BLaER1 treated with 17β-estradiol and CSF1 and Interleukin-3, amounts not matched to agents 10 nM and 100 nM (cell line): ENCODE measurements at regions not wholly inside any gene's neighbourhood (a gene's known extent, or its start where the extent isn't known, plus 50 kb on each side); places are given as distances from the start of the nearest gene placed in this dataset.

Source experiments
- H3K27ac ChIP-seq, 11 experiments: shearing (Covaris generic); formaldehyde crosslinking; 2 replicates each; pipeline ENCODE4 v1.8.1; 2022
- H3K27me3 ChIP-seq, 11 experiments: shearing (Covaris generic); formaldehyde crosslinking; 2 replicates each; pipeline ENCODE4 v1.8.1; 2022
- H3K36me3 ChIP-seq, 11 experiments: shearing (Covaris generic); formaldehyde crosslinking; 2 replicates each; pipeline ENCODE4 v1.8.1; 2022
- H3K4me1 ChIP-seq, 10 experiments: shearing (Covaris generic); formaldehyde crosslinking; 2 replicates each; pipeline ENCODE4 v1.8.1; 2022
- H3K4me2 ChIP-seq, 11 experiments: shearing (Covaris generic); formaldehyde crosslinking; 2 replicates each; pipeline ENCODE4 v1.8.1; 2022
- H3K4me3 ChIP-seq, 10 experiments: shearing (Covaris generic); formaldehyde crosslinking; 2 replicates each; pipeline ENCODE4 v1.8.1; 2022
- H3K9ac ChIP-seq, 11 experiments: shearing (Covaris generic); formaldehyde crosslinking; 2 replicates each; pipeline ENCODE4 v1.8.1; 2022
- H3K9me3 ChIP-seq, 11 experiments: shearing (Covaris generic); formaldehyde crosslinking; replicated peaks in 1 of 11; 2 replicates each; pipeline ENCODE4 v1.8.1; 2022
- H4K20me1 ChIP-seq, 11 experiments: shearing (Covaris generic); formaldehyde crosslinking; 2 replicates each; pipeline ENCODE4 v1.8.1; 2022
- Cebpa-rat ChIP-seq, 11 experiments: shearing (Covaris generic); IDR thresholded peaks; 2 replicates each; pipeline ENCODE4 v1.8.1; 2022

DNA sequence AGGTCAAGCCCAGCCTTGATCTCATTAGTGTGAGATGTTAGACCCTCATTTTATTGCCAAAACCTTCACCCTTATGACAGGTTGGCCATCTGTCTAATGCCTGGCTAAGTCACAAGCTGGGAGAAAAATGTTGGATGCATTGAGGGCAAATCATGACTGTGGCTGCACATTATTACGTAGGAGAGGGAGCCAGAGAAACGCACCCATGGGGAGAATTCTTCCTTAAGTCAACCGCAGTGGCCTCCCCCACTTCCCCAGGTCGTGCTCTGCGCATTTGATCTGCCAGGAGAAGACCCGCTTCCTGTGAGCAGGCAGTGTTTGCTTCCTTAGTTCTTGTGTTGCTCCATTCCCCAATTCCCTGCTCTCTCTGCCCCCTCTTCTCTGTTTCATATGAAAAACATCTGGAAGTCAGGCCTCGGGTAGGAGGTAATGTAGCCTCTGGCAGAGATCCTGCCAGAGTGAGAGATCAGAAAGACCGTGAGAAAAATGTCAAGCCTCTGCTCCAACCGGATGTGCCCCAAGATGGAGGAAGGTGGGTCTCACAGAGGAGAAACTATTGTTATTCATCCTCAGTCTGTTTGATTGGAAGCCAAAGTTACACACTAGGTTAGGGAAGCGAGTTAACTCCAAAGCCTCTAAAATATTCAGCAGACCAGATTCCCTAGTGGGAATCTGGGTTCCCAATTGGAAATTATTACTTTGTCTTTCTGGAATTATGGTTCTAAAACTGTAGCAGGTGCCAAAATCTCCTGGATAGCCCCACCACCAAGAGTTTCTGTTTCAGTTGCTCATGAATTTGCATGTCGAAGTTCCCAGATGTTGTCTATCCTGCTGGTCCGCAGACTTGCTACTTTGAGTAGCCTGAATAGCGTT lies 144.3 kb upstream of the PELI1 start:
- no peak overlapping the region for H3K27ac ChIP-seq
- peaks cover 0 to 6% (median 0%) of the 10 kb centered on the region in 11 experiments; a peak in 1 of 22 replicates for H3K9me3 ChIP-seq
- H3K4me2 ChIP-seq: peak overlapping the region in 1 of 11 experiments; percentile 27; a peak in 2 of 22 replicates
- no peaks in the 10 kb centered on the region for H3K27me3 ChIP-seq
- H3K9ac ChIP-seq: no peak overlapping the region
- H4K20me1 ChIP-seq: 0 out of 22 replicates have a peak, but pooled peaks cover 0 to 5% (median 0%) of the 10 kb centered on the region in 11 experiments
- H3K4me1 ChIP-seq: peaks cover 16 to 34% (median 18%) of the 10 kb centered on the region in 10 experiments
- no peak for TF ChIP-seq Cebpa-rat (IDR thresholded peaks at IDR 0.05)
- H3K36me3 ChIP-seq: peaks cover 0 to 14% (median 0%) of the 10 kb centered on the region in 11 experiments; a peak in 2 of 22 replicates
- no peak overlapping the region for H3K4me3 ChIP-seq

DNA sequence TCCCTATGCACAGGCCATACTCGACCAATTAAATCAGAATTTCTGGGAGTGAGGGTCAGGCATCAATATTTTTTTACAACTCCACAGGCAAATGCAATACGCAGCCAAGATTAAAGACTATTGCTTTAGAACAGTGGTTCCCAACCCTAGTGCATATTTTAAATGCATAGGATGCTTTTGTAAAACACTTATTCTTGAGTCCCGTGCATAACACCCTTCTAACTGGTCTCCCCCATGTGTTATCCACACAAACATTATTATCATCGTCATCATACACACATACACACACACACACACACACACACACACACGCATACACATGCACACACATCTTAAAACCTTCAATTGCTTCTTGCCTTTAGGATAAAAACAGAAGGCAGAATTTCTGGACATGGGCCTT lies 145.0 kb upstream of the PELI1 start:
- Histone ChIP-seq H3K27ac (no peak overlapping the region), H3K4me2 (no peak overlapping the region)

DNA sequence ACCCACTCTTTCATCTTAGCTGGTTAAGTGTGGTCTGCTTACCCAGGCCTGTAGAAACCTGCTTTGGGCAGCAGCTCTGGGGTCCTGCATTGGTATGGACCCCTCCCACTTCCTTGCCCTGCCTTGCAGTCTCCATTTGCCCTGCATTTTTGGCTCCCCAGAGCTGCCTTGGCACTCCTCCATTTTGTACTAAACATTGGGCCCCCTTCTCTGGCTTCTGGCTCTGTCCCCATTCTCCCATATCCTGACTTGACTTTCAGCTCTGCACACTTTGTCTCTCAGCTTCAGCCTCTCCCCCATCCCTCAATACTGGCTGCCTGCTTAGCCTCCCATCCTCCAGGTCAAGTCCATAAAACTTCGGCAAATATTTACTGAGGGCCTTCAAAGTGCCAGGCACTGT lies 145.5 kb upstream of the PELI1 start:
- Histone ChIP-seq H3K9me3 (peaks cover 0 to 6% (median 0%) of the 10 kb centered on the region in 11 experiments; a peak in 1 of 22 replicates), H3K27ac (no peak overlapping the region), H3K9ac (no peak overlapping the region), H3K36me3 (peaks cover 0 to 26% (median 0%) of the 10 kb centered on the region in 11 experiments; a peak in 3 of 22 replicates), H3K4me1 (peaks cover 4 to 22% (median 6%) of the 10 kb centered on the region in 10 experiments; a peak in 19 of 20 replicates), H3K27me3 (no peaks in the 10 kb centered on the region), H3K4me2 (no peak overlapping the region), H3K4me3 (no peak overlapping the region), H4K20me1 (0 out of 22 replicates have a peak, but pooled peaks cover 0 to 4% (median 0%) of the 10 kb centered on the region in 11 experiments)
- TF ChIP-seq Cebpa-rat (IDR thresholded peaks at IDR 0.05): no peak

More for the DNA sequence above, 145.0 kb upstream of the PELI1 start:
- Histone ChIP-seq H3K4me3 (no peak overlapping the region), H3K36me3 (peaks cover 0 to 21% (median 0%) of the 10 kb centered on the region in 11 experiments; a peak in 3 of 22 replicates), H3K9ac (no peak overlapping the region), H3K9me3 (peaks cover 0 to 6% (median 0%) of the 10 kb centered on the region in 11 experiments; a peak in 1 of 22 replicates), H4K20me1 (0 out of 22 replicates have a peak, but pooled peaks cover 0 to 5% (median 0%) of the 10 kb centered on the region in 11 experiments), H3K4me1 (peaks cover 9 to 27% (median 11%) of the 10 kb centered on the region in 10 experiments; a peak in 19 of 20 replicates), H3K27me3 (no peaks in the 10 kb centered on the region)
- no peak for TF ChIP-seq Cebpa-rat (IDR thresholded peaks at IDR 0.05)

DNA sequence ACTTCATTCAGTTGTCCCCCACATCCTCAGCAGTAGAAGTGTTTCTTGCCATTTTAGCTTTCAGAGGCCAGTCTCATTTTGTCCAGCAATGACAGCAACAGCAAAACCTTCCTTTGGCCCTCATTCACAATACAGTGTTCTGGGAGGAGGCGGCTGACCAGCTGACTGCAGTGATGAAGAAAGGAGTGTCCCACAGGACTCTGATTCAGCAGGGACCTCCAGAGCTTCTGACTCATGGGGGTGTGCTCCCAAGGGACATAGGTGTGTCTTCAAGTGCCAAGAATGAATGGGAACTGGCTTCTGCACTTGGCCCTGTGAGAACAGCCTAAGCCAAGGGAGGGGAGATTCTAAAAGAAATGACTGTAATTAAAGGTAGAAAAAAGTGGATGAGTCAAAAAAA lies 147.0 kb upstream of the PELI1 start:
- Histone ChIP-seq H4K20me1 (no peaks in the 10 kb centered on the region), H3K4me2 (peak overlapping the region in 1 of 11 experiments; percentile 20; a peak in 1 of 22 replicates), H3K4me1 (peaks cover 0 to 22% (median 9%) of the 10 kb centered on the region in 10 experiments; a peak in 12 of 20 replicates), H3K27me3 (no peaks in the 10 kb centered on the region), H3K9me3 (peaks cover 0 to 6% (median 0%) of the 10 kb centered on the region in 11 experiments; a peak in 1 of 22 replicates), H3K4me3 (no peak overlapping the region), H3K9ac (no peak overlapping the region), H3K27ac (no peak overlapping the region), H3K36me3 (peaks cover 0 to 27% (median 0%) of the 10 kb centered on the region in 11 experiments; a peak in 3 of 22 replicates)
- no peak for TF ChIP-seq Cebpa-rat (IDR thresholded peaks at IDR 0.05)

DNA sequence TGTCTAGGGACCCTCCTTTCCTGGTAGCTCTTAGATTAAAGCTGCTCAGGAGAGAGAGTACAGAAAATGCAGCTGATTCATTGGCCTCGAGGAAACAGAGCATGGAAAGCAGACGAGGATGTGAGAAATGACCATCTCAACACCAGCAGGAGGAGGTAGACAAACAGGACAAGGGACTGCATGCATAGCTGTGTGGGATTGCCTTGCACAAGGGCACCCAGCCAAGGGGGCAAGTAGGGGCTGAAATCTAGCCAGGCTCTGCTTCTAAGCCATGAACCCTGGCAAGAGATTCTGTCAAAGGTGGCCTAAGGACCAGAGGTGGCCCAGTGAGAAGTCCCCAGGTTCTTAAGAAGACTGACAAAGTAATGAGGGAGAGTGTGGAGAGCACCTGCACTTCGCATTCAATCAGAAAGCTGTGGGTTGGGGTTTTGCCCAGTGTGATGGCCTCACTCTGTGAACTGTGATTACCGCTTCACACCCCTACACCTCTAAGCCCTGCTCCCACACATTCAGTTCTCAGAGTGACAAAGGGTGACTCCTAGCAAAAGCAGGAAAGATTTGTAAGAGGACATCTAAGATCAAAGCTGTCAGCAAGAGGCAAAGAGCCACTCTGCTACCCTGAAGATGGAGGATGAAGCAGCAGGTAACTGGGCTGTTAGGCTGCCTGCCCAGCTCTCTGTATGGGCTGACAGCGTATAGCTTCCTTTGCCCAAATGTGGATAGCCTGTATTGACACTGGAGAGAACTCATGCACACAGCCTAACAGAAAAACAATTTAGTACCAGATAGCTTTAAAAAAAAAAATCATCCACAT lies 151.3 kb upstream of the PELI1 start:
- no peak overlapping the region; a peak in 1 of 22 replicates for H3K27ac ChIP-seq
- H3K4me2 ChIP-seq: peak overlapping the region in 8 of 11 experiments; percentile 9 to 71 (median 26); a peak in 12 of 22 replicates
- no peak overlapping the region for H3K4me3 ChIP-seq
- no peak for TF ChIP-seq Cebpa-rat (IDR thresholded peaks at IDR 0.05)
- peaks cover 0 to 27% (median 0%) of the 10 kb centered on the region in 11 experiments; a peak in 3 of 22 replicates for H3K36me3 ChIP-seq
- H3K27me3 ChIP-seq: no peaks in the 10 kb centered on the region
- H3K4me1 ChIP-seq: peaks cover 0 to 62% (median 9%) of the 10 kb centered on the region in 10 experiments; a peak in 12 of 20 replicates
- H4K20me1 ChIP-seq: no peaks in the 10 kb centered on the region
- H3K9me3 ChIP-seq: peaks cover 0 to 6% (median 0%) of the 10 kb centered on the region in 11 experiments; a peak in 1 of 22 replicates
- no peak overlapping the region for H3K9ac ChIP-seq

DNA sequence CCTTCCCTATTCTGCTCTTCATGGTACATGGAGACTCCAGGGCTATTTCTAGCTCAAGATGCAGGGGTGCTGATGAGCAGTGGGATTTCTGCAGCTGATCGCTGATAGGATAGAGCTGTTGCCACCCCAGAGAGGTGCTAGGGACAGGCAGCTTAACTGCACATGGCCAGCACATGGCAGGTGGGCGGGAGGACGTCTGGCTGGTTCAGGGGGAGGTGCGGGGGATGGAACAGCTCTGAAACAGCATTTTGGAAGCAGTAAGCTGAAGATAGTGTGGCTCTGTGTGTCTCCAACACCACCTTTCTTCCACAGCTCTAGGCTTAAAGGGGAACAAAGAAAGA lies 151.9 kb upstream of the PELI1 start:
- no peak overlapping the region for H3K4me3 ChIP-seq
- TF ChIP-seq Cebpa-rat (IDR thresholded peaks at IDR 0.05): no peak
- H3K4me1 ChIP-seq: peaks cover 0 to 56% (median 9%) of the 10 kb centered on the region in 10 experiments; a peak in 12 of 20 replicates
- H3K9me3 ChIP-seq: peaks cover 0 to 6% (median 0%) of the 10 kb centered on the region in 11 experiments; a peak in 1 of 22 replicates
- no peak overlapping the region for H3K9ac ChIP-seq
- H3K27me3 ChIP-seq: no peaks in the 10 kb centered on the region
- H3K27ac ChIP-seq: no peak overlapping the region
- H4K20me1 ChIP-seq: no peaks in the 10 kb centered on the region
- peaks cover 0 to 27% (median 0%) of the 10 kb centered on the region in 11 experiments; a peak in 3 of 22 replicates for H3K36me3 ChIP-seq
- H3K4me2 ChIP-seq: peak overlapping the region in 4 of 11 experiments; percentile 22 to 71 (median 40); a peak in 7 of 22 replicates

DNA sequence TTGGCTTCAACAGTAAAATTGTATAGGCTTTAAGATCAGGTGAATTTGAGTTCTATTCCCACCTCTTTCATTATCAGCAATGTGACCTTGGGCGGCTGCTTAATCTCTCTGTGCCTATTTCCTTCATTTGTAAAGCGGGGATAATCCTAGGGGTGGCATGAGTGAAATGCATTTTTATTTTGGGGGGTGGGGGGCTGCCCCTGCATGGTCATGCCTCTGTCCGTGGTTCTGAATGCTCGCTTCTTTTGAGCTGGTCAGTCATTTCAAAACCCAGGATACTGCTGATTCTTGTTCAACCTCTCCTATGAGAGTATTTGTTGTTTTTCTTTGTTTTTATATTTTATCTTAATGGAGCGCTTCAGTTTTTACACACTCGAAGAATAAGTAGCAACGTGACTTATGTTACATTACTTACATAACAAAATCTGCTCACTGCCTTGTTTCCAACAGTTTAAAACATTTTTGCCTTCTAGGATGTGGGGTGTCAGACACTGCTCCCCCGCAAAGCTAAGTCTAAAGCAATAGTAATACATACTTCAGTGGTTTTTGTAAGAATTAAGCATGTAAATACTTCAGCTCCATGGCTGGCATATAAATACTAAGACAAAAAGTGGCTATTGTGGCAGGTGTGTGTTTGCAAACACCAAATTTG lies 152.6 kb upstream of the PELI1 start:
- no peak overlapping the region for H3K27ac ChIP-seq
- peaks cover 0 to 54% (median 9%) of the 10 kb centered on the region in 10 experiments; a peak in 12 of 20 replicates for H3K4me1 ChIP-seq
- peak overlapping the region in 3 of 11 experiments; percentile 30 to 71 (median 50); a peak in 4 of 22 replicates for H3K4me2 ChIP-seq
- no peak overlapping the region for H3K9ac ChIP-seq
- H4K20me1 ChIP-seq: no peaks in the 10 kb centered on the region
- H3K36me3 ChIP-seq: peaks cover 0 to 20% (median 0%) of the 10 kb centered on the region in 11 experiments; a peak in 3 of 22 replicates
- peaks cover 0 to 5% (median 0%) of the 10 kb centered on the region in 11 experiments; a peak in 1 of 22 replicates for H3K9me3 ChIP-seq
- no peaks in the 10 kb centered on the region for H3K27me3 ChIP-seq
- TF ChIP-seq Cebpa-rat (IDR thresholded peaks at IDR 0.05): no peak
- no peak overlapping the region for H3K4me3 ChIP-seq

DNA sequence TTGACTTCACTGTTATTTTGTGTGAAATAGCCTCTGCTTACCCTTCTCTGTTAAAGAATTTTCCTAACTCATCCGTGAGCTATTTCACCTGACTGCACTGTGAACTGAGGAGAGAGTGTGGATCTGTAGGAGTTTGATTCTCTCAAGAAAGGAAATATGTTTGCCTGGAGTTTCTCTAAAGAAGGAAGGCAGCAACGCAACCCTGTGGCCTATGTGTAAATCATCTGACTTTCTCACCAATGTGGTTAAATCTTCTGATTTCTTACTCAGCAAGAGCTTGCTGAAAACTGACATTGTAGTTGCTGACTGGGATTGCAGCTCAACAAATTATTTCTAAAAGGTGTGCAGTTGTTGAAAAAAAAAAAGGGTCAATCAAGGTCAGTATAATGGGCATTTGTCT lies 153.9 kb upstream of the PELI1 start:
- Histone ChIP-seq H4K20me1 (no peaks in the 10 kb centered on the region), H3K9me3 (no peaks in the 10 kb centered on the region), H3K27me3 (no peaks in the 10 kb centered on the region), H3K4me2 (peak overlapping the region in 2 of 11 experiments; percentile 50 to 71; a peak in 4 of 22 replicates), H3K4me1 (peaks cover 0 to 54% (median 9%) of the 10 kb centered on the region in 10 experiments; a peak in 12 of 20 replicates), H3K27ac (peak overlapping the region in 2 of 11 experiments; percentile 8 to 9; a peak in 2 of 22 replicates), H3K36me3 (peaks cover 0 to 16% (median 0%) of the 10 kb centered on the region in 11 experiments; a peak in 3 of 22 replicates), H3K9ac (no peak overlapping the region), H3K4me3 (no peak overlapping the region)
- TF ChIP-seq Cebpa-rat (IDR thresholded peaks at IDR 0.05): no peak
